Neuronal stem cell (in vitro differentiated cells): ENCODE measurements at regions not wholly inside any gene's neighbourhood (a gene's known extent, or its start where the extent isn't known, plus 50 kb on each side); places are given as distances from the start of the nearest gene placed in this dataset.

Experiments
- DNase-seq: peaks from one replicate; pipeline ENCODE4 v3.0.0-alpha.2; 2013; ENCODE audit warnings: low spot score
- H2AFZ ChIP-seq: one replicate; pipeline ENCODE4 v1.6.1; 2013; ENCODE audit warnings: mild to moderate bottlenecking, low read length, inconsistent platforms
- H2AK5ac ChIP-seq: 2 replicates; pipeline ENCODE4 v1.6.1; 2013; ENCODE audit warnings: low read depth, mild to moderate bottlenecking, inconsistent platforms, low read length, moderate library complexity, mixed read lengths
- H2BK120ac ChIP-seq: 2 replicates; pipeline ENCODE4 v1.6.1; 2013; ENCODE audit warnings: low read depth, mild to moderate bottlenecking, inconsistent platforms, low read length, moderate library complexity, mixed read lengths
- H2BK12ac ChIP-seq: one replicate; pipeline ENCODE4 v1.6.1; 2013; ENCODE audit warnings: low read length, inconsistent platforms
- H2BK15ac ChIP-seq: 2 replicates; pipeline ENCODE4 v1.6.1; 2013; ENCODE audit warnings: mild to moderate bottlenecking, low read length, inconsistent platforms, mixed read lengths
- H2BK5ac ChIP-seq: one replicate; pipeline ENCODE4 v1.6.1; 2013; ENCODE audit warnings: inconsistent platforms, mild to moderate bottlenecking, low read length, moderate library complexity
- H3K14ac ChIP-seq: one replicate; pipeline ENCODE4 v1.6.1; 2013; ENCODE audit warnings: low read length, inconsistent platforms
- H3K18ac ChIP-seq: 2 replicates; pipeline ENCODE4 v1.6.1; 2013; ENCODE audit warnings: low read length, inconsistent platforms
- H3K23ac ChIP-seq: 2 replicates; pipeline ENCODE4 v1.6.1; 2013; ENCODE audit warnings: low read depth, mild to moderate bottlenecking, mixed read lengths, low read length, inconsistent platforms; ENCODE audit not compliant: poor library complexity
- H3K27ac ChIP-seq: replicated peaks from 3 replicates; pipeline ENCODE4 v1.5.1; 2013; ENCODE audit warnings: low read length, inconsistent platforms
- H3K27me3 ChIP-seq, 3 experiments: 2 replicates each; pipeline ENCODE4 v1.6.1; 2013; ENCODE audit warnings: low read length in 3 of 3, mild to moderate bottlenecking in 2 of 3, inconsistent platforms in 1 of 3, low read depth in 1 of 3, mixed read lengths in 1 of 3, moderate library complexity in 1 of 3; ENCODE audit not compliant: control insufficient read depth in 3 of 3, insufficient read depth in 3 of 3
- H3K36me3 ChIP-seq, 2 donors: replicated peaks in 1 of 2; 2 replicates each; pipeline ENCODE4 v1.6.1; 2013; ENCODE audit warnings: low read length in 2 of 2; ENCODE audit not compliant: control insufficient read depth in 2 of 2, insufficient read depth in 2 of 2
- H3K4ac ChIP-seq: 2 replicates; pipeline ENCODE4 v1.6.1; 2013; ENCODE audit warnings: inconsistent platforms, mild to moderate bottlenecking, low read length, moderate library complexity
- H3K4me1 ChIP-seq, 2 donors: 1 replicate in 1 of 2; 2 replicates in 1 of 2; pipeline ENCODE4 v1.6.1; 2013; ENCODE audit warnings: low read length in 2 of 2, low read depth in 1 of 2; ENCODE audit not compliant: control insufficient read depth in 2 of 2, insufficient read depth in 1 of 2
- H3K4me2 ChIP-seq: one replicate; pipeline ENCODE4 v1.6.1; 2013; ENCODE audit warnings: mild to moderate bottlenecking, low read length, inconsistent platforms; ENCODE audit not compliant: insufficient read depth, poor library complexity, severe bottlenecking
- H3K4me3 ChIP-seq, 2 donors: 2 replicates each; pipeline ENCODE4 v1.5.1; 2013; ENCODE audit warnings: low read length in 2 of 2, mild to moderate bottlenecking in 2 of 2, inconsistent platforms in 1 of 2, moderate library complexity in 1 of 2
- H3K79me1 ChIP-seq: one replicate; pipeline ENCODE4 v1.6.1; 2013; ENCODE audit warnings: low read depth, mild to moderate bottlenecking, inconsistent platforms, low read length, moderate library complexity
- H3K9ac ChIP-seq: one replicate; pipeline ENCODE4 v1.6.1; 2013; ENCODE audit warnings: mild to moderate bottlenecking, low read depth, low read length, inconsistent platforms; ENCODE audit not compliant: poor library complexity
- H3K9me3 ChIP-seq, 2 donors: replicated peaks in 1 of 2; 2 replicates each; pipeline versions ENCODE3 to v1.6.1; 2013; ENCODE audit warnings: low read length in 2 of 2, mild to moderate bottlenecking in 2 of 2, inconsistent platforms in 1 of 2, low read depth in 1 of 2, mixed read lengths in 1 of 2, moderate library complexity in 1 of 2; ENCODE audit not compliant: control insufficient read depth in 2 of 2, insufficient read depth in 1 of 2
- H4K8ac ChIP-seq: one replicate; pipeline ENCODE4 v1.6.1; 2013; ENCODE audit warnings: low read depth, mild to moderate bottlenecking, inconsistent platforms, low read length, moderate library complexity
- H4K91ac ChIP-seq: one replicate; pipeline ENCODE4 v1.6.1; 2013; ENCODE audit warnings: low read length, low read depth, mild to moderate bottlenecking, inconsistent platforms; ENCODE audit not compliant: poor library complexity
- WGBS, 2 donors: extraction: QIAGEN DNeasy Blood & Tissue Kit; methylation state at CpG; one replicate each; pipeline ENCODE4 v1.1.7; 2013; ENCODE audit warnings: missing lambda C conversion rate in 2 of 2, mixed read lengths in 1 of 2; ENCODE audit not compliant: insufficient read length in 2 of 2, insufficient replicate concordance in 1 of 2; ENCODE audit errors: extremely low coverage in 2 of 2; 5-methylcytosine and 5-hydroxymethylcytosine counted together

DNA sequence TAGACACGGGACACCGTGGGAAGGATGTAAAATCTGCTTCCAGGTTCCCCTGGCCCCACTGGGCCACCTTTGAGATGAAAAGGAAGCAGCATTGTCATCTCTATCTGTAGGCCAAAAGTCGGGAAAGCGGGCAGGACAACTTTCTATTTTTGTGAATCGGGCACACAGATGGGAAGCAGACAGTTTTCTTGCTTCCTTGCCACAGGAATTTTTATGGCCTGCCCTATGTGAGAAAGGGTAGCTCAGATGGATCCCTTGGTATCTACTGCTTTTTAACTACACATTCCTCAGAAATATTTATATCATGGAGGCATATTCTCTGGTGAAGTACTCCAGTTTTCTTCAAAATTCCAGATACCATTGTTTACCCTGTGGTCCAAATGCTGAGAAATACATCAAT lies 735.5 kb downstream of the CBLN2 start:
- H3K4me2 ChIP-seq = no peak overlapping the region
- H2BK15ac ChIP-seq = no peak overlapping the region
- WGBS, 2 donors = no CpG with 5 or more reads among the region's 5 CpGs
- H2BK12ac ChIP-seq = no peak overlapping the region
- H2AFZ ChIP-seq = no peak overlapping the region
- H3K27ac ChIP-seq = no peak overlapping the region
- no peak overlapping the region for H2BK120ac ChIP-seq
- no peaks in the 10 kb centered on the region for H3K79me1 ChIP-seq
- H3K4me3 ChIP-seq = no peak overlapping the region
- H3K27me3 ChIP-seq = no peaks in the 10 kb centered on the region
- H3K23ac ChIP-seq = no peak overlapping the region
- H2BK5ac ChIP-seq = no peak overlapping the region
- H3K9ac ChIP-seq = no peak overlapping the region
- DNase-seq = no peak
- no peak overlapping the region for H3K18ac ChIP-seq
- no peak overlapping the region for H3K4ac ChIP-seq
- H3K36me3 ChIP-seq = no peaks in the 10 kb centered on the region
- no peak overlapping the region for H4K8ac ChIP-seq
- no peaks in the 10 kb centered on the region for H3K4me1 ChIP-seq
- no peak overlapping the region for H2AK5ac ChIP-seq
- no peak overlapping the region for H4K91ac ChIP-seq
- H3K9me3 ChIP-seq = no peaks in the 10 kb centered on the region
- H3K14ac ChIP-seq = no peak overlapping the region

DNA sequence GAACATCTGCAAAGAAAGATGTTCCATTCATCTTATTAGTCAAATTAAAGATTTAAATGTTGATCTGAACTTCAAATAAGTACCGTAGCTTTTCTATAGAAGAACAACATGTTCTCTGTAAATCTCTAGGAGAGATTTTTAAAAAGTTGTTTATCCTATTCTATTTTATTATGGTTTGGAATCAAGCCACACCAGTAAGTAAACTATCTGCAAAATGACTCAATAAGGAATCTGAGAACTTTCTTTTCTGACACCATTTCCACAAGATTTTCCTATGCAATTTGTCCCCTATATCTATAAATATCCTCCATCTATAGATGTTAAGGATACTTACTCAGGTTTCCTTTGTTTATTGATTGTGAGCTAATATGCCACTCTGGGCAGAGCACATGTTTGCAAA lies 736.6 kb downstream of the CBLN2 start:
- Histone ChIP-seq H3K36me3 (no peaks in the 10 kb centered on the region), H3K9me3 (no peaks in the 10 kb centered on the region), H3K4me1 (no peaks in the 10 kb centered on the region), H3K18ac (no peak overlapping the region), H3K23ac (no peak overlapping the region), H3K79me1 (no peaks in the 10 kb centered on the region), H3K4me3 (no peak overlapping the region), H2BK5ac (no peak overlapping the region), H3K4me2 (no peak overlapping the region), H3K9ac (no peak overlapping the region), H4K8ac (no peak overlapping the region), H4K91ac (no peak overlapping the region), H3K27me3 (no peaks in the 10 kb centered on the region), H3K14ac (no peak overlapping the region), H2BK15ac (no peak overlapping the region), H2AFZ (no peak overlapping the region), H2BK12ac (no peak overlapping the region), H2BK120ac (no peak overlapping the region), H2AK5ac (no peak overlapping the region), H3K4ac (no peak overlapping the region), H3K27ac (no peak overlapping the region)
- WGBS, 2 donors = no CpG with 5 or more reads among the region's 1 CpG
- DNase-seq = no peak

DNA sequence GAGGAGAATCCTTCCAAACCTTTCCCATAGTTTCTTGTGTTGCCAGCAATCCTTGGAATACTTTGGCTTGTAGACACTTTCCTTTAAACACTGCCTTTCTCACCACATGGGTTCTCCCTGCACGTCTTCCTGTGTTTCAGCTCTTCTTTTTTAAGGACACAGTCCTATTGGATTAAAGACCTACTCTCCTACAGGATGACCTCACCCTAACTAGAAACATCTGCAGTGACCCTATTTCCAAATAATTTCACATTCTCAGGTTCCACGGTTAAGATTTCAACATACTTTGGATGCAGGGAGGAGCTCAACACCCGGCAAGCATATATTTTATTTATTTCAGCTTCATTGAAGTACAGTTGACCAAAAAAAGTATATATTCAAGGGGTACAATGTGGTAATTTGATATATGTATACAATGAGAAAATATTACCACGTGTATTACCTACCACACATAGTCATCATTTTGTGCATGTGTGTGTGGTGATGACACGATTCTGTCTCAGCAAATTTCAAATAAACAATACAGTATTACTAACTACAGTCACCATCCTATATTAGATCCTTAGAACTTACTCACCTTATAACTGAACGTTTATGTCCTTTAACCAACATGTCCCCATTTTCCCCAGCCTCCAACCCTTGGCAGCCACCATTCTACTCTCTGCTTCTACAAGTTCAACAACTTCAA lies 745.0 kb downstream of the CBLN2 start:
- no CpG with 5 or more reads among the region's 6 CpGs for WGBS, 2 donors

DNA sequence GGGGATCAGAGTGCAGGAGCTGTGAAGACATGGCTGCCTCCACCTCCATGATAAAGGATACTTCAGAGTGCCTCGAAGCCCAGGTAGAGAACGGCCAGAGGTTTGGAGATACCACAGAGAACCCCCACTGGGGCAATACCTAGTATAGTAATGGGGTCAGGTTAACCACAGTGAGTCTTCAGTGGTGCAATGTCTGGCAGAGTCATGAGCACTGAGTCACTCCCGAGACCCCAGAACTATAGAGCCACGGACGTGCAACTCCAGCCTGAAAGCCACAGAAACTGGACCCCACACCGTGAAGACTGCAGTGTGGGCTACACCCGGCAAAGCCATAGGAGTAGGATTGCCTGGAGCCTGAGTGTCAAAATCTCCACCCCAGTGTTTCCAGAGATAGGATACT lies 746.6 kb downstream of the CBLN2 start:
- H3K36me3 ChIP-seq = no peaks in the 10 kb centered on the region
- H3K4me1 ChIP-seq = no peaks in the 10 kb centered on the region
- no peak overlapping the region for H3K14ac ChIP-seq
- no peak overlapping the region for H2BK12ac ChIP-seq
- no peaks in the 10 kb centered on the region for H3K79me1 ChIP-seq
- no CpG with 5 or more reads among the region's 7 CpGs for WGBS, 2 donors
- H4K8ac ChIP-seq = no peak overlapping the region
- no peak overlapping the region for H4K91ac ChIP-seq
- H2BK120ac ChIP-seq = no peak overlapping the region
- H3K4me2 ChIP-seq = no peak overlapping the region
- H3K23ac ChIP-seq = no peak overlapping the region
- H3K9me3 ChIP-seq = no peaks in the 10 kb centered on the region
- H3K27ac ChIP-seq = no peak overlapping the region
- no peak overlapping the region for H3K4me3 ChIP-seq
- H3K27me3 ChIP-seq = no peaks in the 10 kb centered on the region
- DNase-seq = no peak
- H3K18ac ChIP-seq = no peak overlapping the region
- H3K9ac ChIP-seq = no peak overlapping the region
- H3K4ac ChIP-seq = no peak overlapping the region
- H2BK5ac ChIP-seq = no peak overlapping the region
- H2AK5ac ChIP-seq = no peak overlapping the region
- H2BK15ac ChIP-seq = no peak overlapping the region
- no peak overlapping the region for H2AFZ ChIP-seq

More for the DNA sequence above, 745.0 kb downstream of the CBLN2 start:
- no peak overlapping the region for H2BK120ac ChIP-seq
- no peak overlapping the region for H3K14ac ChIP-seq
- no peaks in the 10 kb centered on the region for H3K36me3 ChIP-seq
- no peak for DNase-seq
- no peaks in the 10 kb centered on the region for H3K27me3 ChIP-seq
- no peak overlapping the region for H3K18ac ChIP-seq
- H3K79me1 ChIP-seq = no peaks in the 10 kb centered on the region
- no peak overlapping the region for H3K4ac ChIP-seq
- no peak overlapping the region for H3K27ac ChIP-seq
- no peak overlapping the region for H2BK12ac ChIP-seq
- no peak overlapping the region for H2BK15ac ChIP-seq
- no peak overlapping the region for H3K4me3 ChIP-seq
- no peak overlapping the region for H2BK5ac ChIP-seq
- H3K4me1 ChIP-seq = no peaks in the 10 kb centered on the region
- H2AFZ ChIP-seq = no peak overlapping the region
- no peak overlapping the region for H4K8ac ChIP-seq
- H3K4me2 ChIP-seq = no peak overlapping the region
- no peak overlapping the region for H3K23ac ChIP-seq
- no peaks in the 10 kb centered on the region for H3K9me3 ChIP-seq
- H3K9ac ChIP-seq = no peak overlapping the region
- H2AK5ac ChIP-seq = no peak overlapping the region
- no peak overlapping the region for H4K91ac ChIP-seq
